OCI-LY3 (cell line): ENCODE measurements at regions not wholly inside any gene's neighbourhood (a gene's known extent, or its start where the extent isn't known, plus 50 kb on each side); places are given as distances from the start of the nearest gene placed in this dataset.

Experiments used
- H2AFZ ChIP-seq: fragments of 200-600, 300-600 bp; shearing (Covaris generic); 2 replicates; pipeline ENCODE4 v1.6.0; 2014; ENCODE audit warnings: antibody characterized with exemption, low read depth, low read length
- H3K27ac ChIP-seq: fragments of 200-600, 300-600 bp; sonication (generic); 2 replicates; pipeline ENCODE4 v1.5.1; 2014; ENCODE audit warnings: mild to moderate bottlenecking, low read length, moderate library complexity, mixed read lengths
- H3K27me3 ChIP-seq: fragments of 200-600, 300-600 bp; sonication (generic); 2 replicates; pipeline ENCODE4 v1.6.1; 2014; ENCODE audit warnings: low read depth, low read length, mixed read lengths
- H3K36me3 ChIP-seq: fragments of 200-600, 300-600 bp; sonication (generic); replicated peaks from 2 replicates; pipeline ENCODE3; 2014; ENCODE audit warnings: low read depth, low read length, mixed read lengths
- H3K4me1 ChIP-seq: fragments of 300-600, 200-600 bp; sonication (generic); 2 replicates; pipeline ENCODE4 v1.6.1; 2014; ENCODE audit warnings: low read length, mixed read lengths
- H3K4me2 ChIP-seq: fragments of 200-600, 300-600 bp; sonication (generic); 2 replicates; pipeline ENCODE4 v1.6.1; 2014; ENCODE audit warnings: low read length, mixed read lengths
- H3K4me3 ChIP-seq: fragments of 300-600, 200-600 bp; sonication (generic); 2 replicates; pipeline ENCODE4 v1.5.1; 2014; ENCODE audit warnings: antibody characterized with exemption, mild to moderate bottlenecking, low read length, moderate library complexity
- H3K79me2 ChIP-seq: fragments of 300-600, 200-600 bp; shearing (Covaris generic); 2 replicates; pipeline ENCODE4 v1.6.1; 2014; ENCODE audit warnings: mild to moderate bottlenecking, low read length, mixed read lengths
- H3K9ac ChIP-seq: fragments of 300-600, 200-600 bp; shearing (Covaris generic); 2 replicates; pipeline ENCODE4 v1.6.0; 2014; ENCODE audit warnings: mild to moderate bottlenecking, low read length, moderate library complexity
- H3K9me3 ChIP-seq: fragments of 200-600, 300-600 bp; shearing (Covaris generic); 2 replicates; pipeline ENCODE4 v1.6.1; 2014; ENCODE audit warnings: low read length, mixed read lengths; ENCODE audit not compliant: insufficient read depth
- H4K20me1 ChIP-seq: fragments of 200-600, 300-600 bp; sonication (generic); 2 replicates; pipeline ENCODE4 v1.6.1; 2016; ENCODE audit warnings: low read length, mixed read lengths; ENCODE audit not compliant: insufficient read depth
- EZH2phosphoT487 ChIP-seq: fragments of 200-600 bp; shearing (Covaris generic); IDR thresholded peaks from 2 replicates; pipeline ENCODE4 v1.6.1; 2018; ENCODE audit warnings: antibody characterized with exemption, mixed run types, low read depth
- TF ChIP-seq, protein P1 (sequence below): fragments of 200-600, 300-600 bp; sonication (generic); IDR thresholded peaks from 2 replicates; pipeline ENCODE4 v1.5.1; 2014; ENCODE audit warnings: antibody characterized with exemption, low read length, low read depth

DNA sequence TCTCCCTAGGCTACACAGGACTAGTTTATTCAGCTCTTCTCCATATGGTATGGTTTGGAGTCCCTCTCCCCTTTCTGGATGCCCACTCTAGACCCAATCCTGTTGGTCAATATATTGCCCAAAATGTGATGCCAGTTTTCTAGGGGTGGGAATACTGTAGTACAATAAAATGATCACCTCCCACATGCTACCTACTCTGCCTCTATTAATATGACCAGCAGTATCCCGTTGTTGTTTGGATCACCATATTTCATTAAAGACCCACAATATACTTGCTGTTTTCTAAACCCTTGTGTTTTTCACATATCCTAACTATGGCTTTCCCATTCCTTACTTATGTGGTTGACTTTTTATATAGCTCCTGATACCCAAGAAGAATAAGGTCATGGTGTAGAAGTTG is 95.9 kb upstream of the IGSF21 start:
- H3K4me3 ChIP-seq: no peak overlapping the region
- H3K9me3 ChIP-seq: no peaks in the 10 kb centered on the region
- H4K20me1 ChIP-seq: no peaks in the 10 kb centered on the region
- TF ChIP-seq, protein P1, sequence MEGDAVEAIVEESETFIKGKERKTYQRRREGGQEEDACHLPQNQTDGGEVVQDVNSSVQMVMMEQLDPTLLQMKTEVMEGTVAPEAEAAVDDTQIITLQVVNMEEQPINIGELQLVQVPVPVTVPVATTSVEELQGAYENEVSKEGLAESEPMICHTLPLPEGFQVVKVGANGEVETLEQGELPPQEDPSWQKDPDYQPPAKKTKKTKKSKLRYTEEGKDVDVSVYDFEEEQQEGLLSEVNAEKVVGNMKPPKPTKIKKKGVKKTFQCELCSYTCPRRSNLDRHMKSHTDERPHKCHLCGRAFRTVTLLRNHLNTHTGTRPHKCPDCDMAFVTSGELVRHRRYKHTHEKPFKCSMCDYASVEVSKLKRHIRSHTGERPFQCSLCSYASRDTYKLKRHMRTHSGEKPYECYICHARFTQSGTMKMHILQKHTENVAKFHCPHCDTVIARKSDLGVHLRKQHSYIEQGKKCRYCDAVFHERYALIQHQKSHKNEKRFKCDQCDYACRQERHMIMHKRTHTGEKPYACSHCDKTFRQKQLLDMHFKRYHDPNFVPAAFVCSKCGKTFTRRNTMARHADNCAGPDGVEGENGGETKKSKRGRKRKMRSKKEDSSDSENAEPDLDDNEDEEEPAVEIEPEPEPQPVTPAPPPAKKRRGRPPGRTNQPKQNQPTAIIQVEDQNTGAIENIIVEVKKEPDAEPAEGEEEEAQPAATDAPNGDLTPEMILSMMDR: no peak
- TF ChIP-seq EZH2phosphoT487: no peak
- no peaks in the 10 kb centered on the region for H3K4me1 ChIP-seq
- H3K36me3 ChIP-seq: no peaks in the 10 kb centered on the region
- no peak overlapping the region for H2AFZ ChIP-seq
- H3K4me2 ChIP-seq: no peak overlapping the region
- no peak overlapping the region for H3K27ac ChIP-seq
- H3K27me3 ChIP-seq: no peaks in the 10 kb centered on the region
- no peaks in the 10 kb centered on the region for H3K79me2 ChIP-seq
- H3K9ac ChIP-seq: no peak overlapping the region

DNA sequence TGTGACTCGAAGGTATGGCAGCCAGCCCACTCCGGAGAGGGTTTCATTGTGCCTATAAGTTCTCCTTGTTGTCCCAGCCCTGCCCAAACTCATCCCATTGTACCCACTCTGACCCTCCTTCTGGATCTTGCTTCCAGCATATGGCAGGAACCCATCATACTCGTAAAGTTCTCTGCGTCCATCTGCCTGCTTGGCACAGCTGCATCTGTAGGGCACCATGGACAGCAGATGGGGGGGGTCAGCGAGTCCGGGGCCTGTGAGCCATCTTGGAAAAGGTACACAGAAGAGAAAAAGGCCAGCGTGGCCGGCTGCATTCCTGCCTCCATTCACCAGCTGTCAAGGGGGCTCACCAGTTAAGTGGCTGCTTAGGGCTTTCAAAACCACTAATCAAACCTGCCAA is 94.9 kb upstream of the IGSF21 start:
- Histone ChIP-seq H3K27me3 (no peaks in the 10 kb centered on the region), H3K4me1 (no peaks in the 10 kb centered on the region), H4K20me1 (no peaks in the 10 kb centered on the region), H3K9ac (no peak overlapping the region), H3K79me2 (no peaks in the 10 kb centered on the region), H2AFZ (no peak overlapping the region), H3K4me2 (no peak overlapping the region), H3K27ac (no peak overlapping the region), H3K4me3 (no peak overlapping the region), H3K9me3 (no peaks in the 10 kb centered on the region), H3K36me3 (no peaks in the 10 kb centered on the region)
- TF ChIP-seq EZH2phosphoT487: no peak
- TF ChIP-seq, protein P1: no peak

- Histone ChIP-seq H3K27me3 (no peaks in the 10 kb centered on the region), H3K4me2 (no peak overlapping the region), H3K9me3 (no peaks in the 10 kb centered on the region), H3K9ac (no peak overlapping the region), H3K4me3 (no peak overlapping the region), H3K4me1 (no peaks in the 10 kb centered on the region), H3K79me2 (no peaks in the 10 kb centered on the region), H2AFZ (no peak overlapping the region), H4K20me1 (no peaks in the 10 kb centered on the region), H3K36me3 (no peaks in the 10 kb centered on the region), H3K27ac (no peak overlapping the region)
- TF ChIP-seq, protein P1: no peak
- no peak for TF ChIP-seq EZH2phosphoT487
Observed at GRCh38 chr1:18013216-18013615, 94.4 kb upstream of the IGSF21 start.

GRCh38 chr1:18015719-18016118 is 91.9 kb upstream of the IGSF21 start:
- H3K27me3 ChIP-seq: no peaks in the 10 kb centered on the region
- H3K9me3 ChIP-seq: no peaks in the 10 kb centered on the region
- TF ChIP-seq, protein P1: no peak
- TF ChIP-seq EZH2phosphoT487: no peak
- H4K20me1 ChIP-seq: no peaks in the 10 kb centered on the region
- H3K4me2 ChIP-seq: no peak overlapping the region
- H3K4me1 ChIP-seq: no peaks in the 10 kb centered on the region
- no peaks in the 10 kb centered on the region for H3K79me2 ChIP-seq
- H3K36me3 ChIP-seq: no peaks in the 10 kb centered on the region
- H3K4me3 ChIP-seq: no peak overlapping the region
- no peak overlapping the region for H3K9ac ChIP-seq
- H2AFZ ChIP-seq: no peak overlapping the region
- no peak overlapping the region for H3K27ac ChIP-seq
